Activated B cell treated with CpG ODN at 0.5 μM for 24 hours (primary cell): ENCODE measurements at regions not wholly inside any gene's neighbourhood (a gene's known extent, or its start where the extent isn't known, plus 50 kb on each side); places are given as distances from the start of the nearest gene placed in this dataset.

Source experiments
- ATAC-seq: fragments of 200-7000 bp; cut with Tn5 transposase; one replicate; pipeline ENCODE4 v1.10.0; 2021; ENCODE audit warnings: low read depth, mild to moderate bottlenecking, moderate library complexity
- CTCF ChIA-PET: fragments of 350-600 bp; sonication (Branson Sonifier 250); formaldehyde crosslinking; loops from one replicate; lab custom pipeline; 2021; ENCODE audit warnings: antibody characterized with exemption; lab: Charles Lee
- POLR2A ChIA-PET: fragments of 350-600 bp; sonication (Branson Sonifier 250); formaldehyde crosslinking; loops from one replicate; lab custom pipeline; 2021; ENCODE audit warnings: antibody characterized with exemption; lab: Charles Lee
- DNase-seq: peaks from one replicate; pipeline ENCODE4 v3.0.0; 2022
- H3K27ac Mint-ChIP-seq: one replicate; pipeline ENCODE4 v1.8.0; 2020; ENCODE audit warnings: mixed read lengths
- H3K27me3 Mint-ChIP-seq: one replicate; pipeline ENCODE4 v1.8.0; 2021; ENCODE audit warnings: mixed read lengths
- H3K36me3 Mint-ChIP-seq: one replicate; pipeline ENCODE4 v1.8.0; 2021; ENCODE audit warnings: low read depth, mixed read lengths
- H3K4me1 Mint-ChIP-seq: one replicate; pipeline ENCODE4 v1.8.0; 2021; ENCODE audit warnings: mixed read lengths
- H3K4me3 Mint-ChIP-seq: one replicate; pipeline ENCODE4 v1.8.0; 2020; ENCODE audit warnings: mild to moderate bottlenecking, mixed read lengths
- H3K9me3 Mint-ChIP-seq: one replicate; pipeline ENCODE4 v1.8.0; 2020; ENCODE audit warnings: mixed read lengths
- CTCF ChIP-seq: fragments of 200-600 bp; IDR thresholded peaks from one replicate; pipeline ENCODE4 v1.8.0; 2022; ENCODE audit warnings: antibody characterized with exemption, mild to moderate bottlenecking
- intact Hi-C: fragments of 100-400 bp; cut with micrococcal nuclease; formaldehyde crosslinking; loops from one replicate; pipeline ENCODE4 v1.15.1; 2024

GRCh38 chr11:15607361-15608036 lies 492.8 kb downstream of the INSC start:
- ATAC-seq (no peak), DNase-seq (no peak)
- H3K36me3 Mint-ChIP-seq, result no peaks in the 10 kb centered on the region
- H3K4me3 Mint-ChIP-seq, result no peak overlapping the region
- no peak overlapping the region for H3K27ac Mint-ChIP-seq
- H3K4me1 Mint-ChIP-seq, result no peaks in the 10 kb centered on the region
- ChIA-PET CTCF (no interaction called here), POLR2A (no interaction called here)
- TF ChIP-seq CTCF, result no peak
- H3K9me3 Mint-ChIP-seq, result no peaks in the 10 kb centered on the region
- intact Hi-C loops, result no loop called here
- H3K27me3 Mint-ChIP-seq, result no peaks in the 10 kb centered on the region

- no peak for ATAC-seq
- H3K9me3 Mint-ChIP-seq, result no peaks in the 10 kb centered on the region
- H3K27ac Mint-ChIP-seq, result no peak overlapping the region
- no peak for TF ChIP-seq CTCF
- DNase-seq, result no peak
- no peaks in the 10 kb centered on the region for H3K4me1 Mint-ChIP-seq
- POLR2A ChIA-PET, result no interaction called here
- no peaks in the 10 kb centered on the region for H3K36me3 Mint-ChIP-seq
- H3K27me3 Mint-ChIP-seq, result no peaks in the 10 kb centered on the region
- intact Hi-C loops, result no loop called here
- CTCF ChIA-PET, result no interaction called here
- no peak overlapping the region for H3K4me3 Mint-ChIP-seq
Observed at GRCh38 chr11:15609445-15609844, 494.7 kb downstream of the INSC start.

- ATAC-seq (no peak), DNase-seq (no peak)
- Mint-ChIP-seq H3K4me1 (no peaks in the 10 kb centered on the region), H3K4me3 (no peak overlapping the region), H3K9me3 (no peaks in the 10 kb centered on the region), H3K36me3 (no peaks in the 10 kb centered on the region), H3K27me3 (no peaks in the 10 kb centered on the region), H3K27ac (no peak overlapping the region)
- TF ChIP-seq CTCF, result no peak
- intact Hi-C loops, result no loop called here
- ChIA-PET CTCF (no interaction called here), POLR2A (no interaction called here)
Observed at GRCh38 chr11:15610881-15611280, 496.2 kb downstream of the INSC start.

GRCh38 chr11:15613251-15613650 lies 498.5 kb downstream of the INSC start:
- no peaks in the 10 kb centered on the region for H3K27me3 Mint-ChIP-seq
- no peaks in the 10 kb centered on the region for H3K9me3 Mint-ChIP-seq
- DNase-seq, result no peak
- no peak for ATAC-seq
- no peaks in the 10 kb centered on the region for H3K36me3 Mint-ChIP-seq
- no peaks in the 10 kb centered on the region for H3K4me1 Mint-ChIP-seq
- H3K27ac Mint-ChIP-seq, result no peak overlapping the region
- intact Hi-C loops, result no loop called here
- TF ChIP-seq CTCF, result no peak
- CTCF ChIA-PET, result no interaction called here
- H3K4me3 Mint-ChIP-seq, result no peak overlapping the region
- POLR2A ChIA-PET, result no interaction called here

- H3K4me1 Mint-ChIP-seq, result no peaks in the 10 kb centered on the region
- ChIA-PET POLR2A (no interaction called here), CTCF (no interaction called here)
- TF ChIP-seq CTCF, result no peak
- no peak overlapping the region for H3K4me3 Mint-ChIP-seq
- H3K27me3 Mint-ChIP-seq, result no peaks in the 10 kb centered on the region
- ATAC-seq, result no peak
- no peak for DNase-seq
- H3K9me3 Mint-ChIP-seq, result no peaks in the 10 kb centered on the region
- H3K27ac Mint-ChIP-seq, result no peak overlapping the region
- intact Hi-C loops, result no loop called here
- H3K36me3 Mint-ChIP-seq, result no peaks in the 10 kb centered on the region
Observed at GRCh38 chr11:15613789-15614188, 499.1 kb downstream of the INSC start.
